HEK293 (cell line): ENCODE measurements at regions not wholly inside any gene's neighbourhood (a gene's known extent, or its start where the extent isn't known, plus 50 kb on each side); places are given as distances from the start of the nearest gene placed in this dataset.

Experiments used
- CTCF ChIA-PET: fragments of 350-600 bp; formaldehyde crosslinking; extraction: SDS; loops from one replicate; lab custom pipeline; 2021; ENCODE audit warnings: antibody characterized with exemption; lab: Yijun Ruan, JAX
- POLR2A ChIA-PET: fragments of 300-600 bp; formaldehyde crosslinking; extraction: SDS; loops from one replicate; lab custom pipeline; 2020; ENCODE audit warnings: antibody characterized with exemption, inconsistent platforms; lab: Yijun Ruan, JAX
- H3K27ac ChIP-seq: fragments of 200-500 bp; sonication (Bioruptor generic); 2 replicates; pipeline ENCODE4 v1.5.1; 2014; ENCODE audit warnings: low read depth, low read length, control low read depth, inconsistent platforms; ENCODE audit errors: extremely low read depth
- H3K36me3 ChIP-seq, 2 experiments: fragments of 200-500 bp in 1 of 2; sonication (Bioruptor generic) in 1 of 2; 1 replicate in 1 of 2; 2 replicates in 1 of 2; pipeline ENCODE4 v1.5.1; 2014 to 2017; ENCODE audit warnings: inconsistent platforms in 2 of 2, low read length in 2 of 2; ENCODE audit not compliant: control insufficient read depth in 2 of 2, insufficient read depth in 1 of 2
- H3K4me1 ChIP-seq: fragments of 200-500 bp; sonication (Bioruptor generic); 2 replicates; pipeline ENCODE4 v1.5.1; 2014; ENCODE audit warnings: mild to moderate bottlenecking, low read length, inconsistent platforms; ENCODE audit not compliant: control insufficient read depth, insufficient read depth
- H3K4me3 ChIP-seq: 2 replicates; pipeline ENCODE4 v1.5.1; 2011; ENCODE audit warnings: low read depth, mild to moderate bottlenecking, control low read depth, low read length, moderate library complexity
- H3K9me3 ChIP-seq: fragments of 200-500 bp; sonication (Bioruptor generic); 2 replicates; pipeline ENCODE4 v1.5.1; 2014; ENCODE audit warnings: low read depth, low read length, inconsistent platforms; ENCODE audit not compliant: control insufficient read depth, insufficient read depth
- GLI2 ChIP-seq: fragments of 450-650 bp; formaldehyde crosslinking; IDR thresholded peaks from 2 replicates; pipeline ENCODE4; 2017; ENCODE audit warnings: missing biosample characterization, missing genetic modification characterization, low read depth, borderline replicate concordance
- PBX3 ChIP-seq: sonication (generic); formaldehyde crosslinking; IDR thresholded peaks from 2 replicates; pipeline ENCODE4 v1.8.1; 2022; ENCODE audit warnings: mild to moderate bottlenecking, moderate library complexity, missing genetic modification reagents
- PRDM6 ChIP-seq: fragments of 450-650 bp; formaldehyde crosslinking; IDR thresholded peaks from 2 replicates; pipeline ENCODE4 v1.5.1; 2017; ENCODE audit warnings: missing biosample characterization, missing genetic modification characterization
- WT1 ChIP-seq: fragments of 450-650 bp; formaldehyde crosslinking; IDR thresholded peaks from 2 replicates; pipeline ENCODE4 v1.5.1; 2016; ENCODE audit warnings: missing biosample characterization, missing genetic modification characterization
- ZNF341 ChIP-seq: fragments of 450-650 bp; formaldehyde crosslinking; IDR thresholded peaks from 2 replicates; pipeline ENCODE4; 2016; ENCODE audit warnings: low read depth, missing biosample characterization, missing genetic modification characterization
- ZNF391 ChIP-seq: fragments of 450-650 bp; formaldehyde crosslinking; IDR thresholded peaks from 2 replicates; pipeline ENCODE4 v1.5.1; 2016; ENCODE audit warnings: low read depth, missing biosample characterization, missing genetic modification characterization, borderline replicate concordance
- ZNF394 ChIP-seq: fragments of 450-650 bp; formaldehyde crosslinking; IDR thresholded peaks from 2 replicates; pipeline ENCODE4 v1.5.1; 2016; ENCODE audit warnings: missing biosample characterization, missing genetic modification characterization, mild to moderate bottlenecking, moderate library complexity, borderline replicate concordance
- ZNF423 ChIP-seq: fragments of 450-650 bp; formaldehyde crosslinking; IDR thresholded peaks from 2 replicates; pipeline ENCODE4 v1.5.1; 2016; ENCODE audit warnings: missing biosample characterization, missing genetic modification characterization
- ZNF555 ChIP-seq: fragments of 450-650 bp; formaldehyde crosslinking; conservative IDR thresholded peaks from 2 replicates; pipeline ENCODE4 v1.5.1; 2017; ENCODE audit warnings: missing biosample characterization, mild to moderate bottlenecking, missing genetic modification characterization, inconsistent platforms
- ZNF561 ChIP-seq: fragments of 450-650 bp; IDR thresholded peaks from 2 replicates; pipeline ENCODE4 v1.5.1; 2018; ENCODE audit warnings: missing biosample characterization, missing genetic modification characterization, borderline replicate concordance
- ZNF571 ChIP-seq: fragments of 450-650 bp; formaldehyde crosslinking; IDR thresholded peaks from 2 replicates; pipeline ENCODE4 v1.5.0; 2017; ENCODE audit warnings: missing biosample characterization, missing genetic modification characterization
- ZNF600 ChIP-seq: fragments of 450-650 bp; formaldehyde crosslinking; IDR thresholded peaks from 2 replicates; pipeline ENCODE4 v1.5.1; 2016; ENCODE audit warnings: missing biosample characterization, missing genetic modification characterization
- ZNF610 ChIP-seq: fragments of 450-650 bp; formaldehyde crosslinking; IDR thresholded peaks from 2 replicates; pipeline ENCODE4 v1.5.1; 2016; ENCODE audit warnings: missing biosample characterization, missing genetic modification characterization, borderline replicate concordance
- ZNF626 ChIP-seq: fragments of 450-650 bp; sonication (Bioruptor Pico); formaldehyde crosslinking; IDR thresholded peaks from 2 replicates; pipeline ENCODE4 v1.5.1; 2018; ENCODE audit warnings: missing biosample characterization, missing genetic modification characterization, inconsistent platforms
- ZNF645 ChIP-seq: fragments of 450-650 bp; formaldehyde crosslinking; IDR thresholded peaks from 2 replicates; pipeline ENCODE4; 2016; ENCODE audit warnings: missing biosample characterization, missing genetic modification characterization
- ZNF670 ChIP-seq: fragments of 450-650 bp; formaldehyde crosslinking; IDR thresholded peaks from 2 replicates; pipeline ENCODE4 v1.5.1; 2016; ENCODE audit warnings: missing biosample characterization, missing genetic modification characterization, low read depth
- ZNF704 ChIP-seq: fragments of 450-650 bp; formaldehyde crosslinking; IDR thresholded peaks from 2 replicates; pipeline ENCODE4 v1.5.1; 2016; ENCODE audit warnings: missing biosample characterization, missing genetic modification characterization
- ZNF792 ChIP-seq: fragments of 450-650 bp; formaldehyde crosslinking; IDR thresholded peaks from 2 replicates; pipeline ENCODE4 v1.5.1; 2016; ENCODE audit warnings: missing biosample characterization, missing genetic modification characterization
- ZSCAN18 ChIP-seq: fragments of 450-650 bp; formaldehyde crosslinking; IDR thresholded peaks from 2 replicates; pipeline ENCODE4 v1.5.1; 2016; ENCODE audit warnings: missing biosample characterization, missing genetic modification characterization
- ZSCAN23 ChIP-seq: fragments of 450-650 bp; formaldehyde crosslinking; IDR thresholded peaks from 2 replicates; pipeline ENCODE4 v1.5.1; 2016; ENCODE audit warnings: missing biosample characterization, missing genetic modification characterization

- ChIA-PET POLR2A (no interaction called here), CTCF (no interaction called here)
- TF ChIP-seq PBX3 (CRISPR knock-in tag): no peak
- TF ChIP-seq ZNF341 (tag by site-specific recombination): no peak
- TF ChIP-seq ZNF600: no peak
- no peak for TF ChIP-seq ZNF394
- TF ChIP-seq PRDM6 (tag by site-specific recombination): no peak
- no peak for TF ChIP-seq ZNF423 (tag by site-specific recombination)
- TF ChIP-seq ZNF555: no peak
- TF ChIP-seq ZNF626 (tag by site-specific recombination): no peak
- no peak for TF ChIP-seq ZNF645 (tag by site-specific recombination)
- no peak for TF ChIP-seq ZNF670 (tag by site-specific recombination)
- no peak for TF ChIP-seq ZNF792 (tag by site-specific recombination)
- H3K4me1 ChIP-seq: no peaks in the 10 kb centered on the region
- no peak overlapping the region for H3K4me3 ChIP-seq
- H3K36me3 ChIP-seq: no peaks in the 10 kb centered on the region
- no peaks in the 10 kb centered on the region for H3K9me3 ChIP-seq
- H3K27ac ChIP-seq: no peak overlapping the region
Observed at GRCh38 chr4:35689870-35690269, 554.4 kb downstream of the ARAP2 start.

GRCh38 chr4:35690271-35690670, 554.0 kb downstream of the ARAP2 start:
- POLR2A ChIA-PET: no interaction called here
- TF ChIP-seq ZSCAN23: no peak
- no peak for TF ChIP-seq ZNF571 (tag by site-specific recombination)
- TF ChIP-seq ZNF561 (tag by site-specific recombination): no peak
- no peak for TF ChIP-seq ZSCAN18 (tag by site-specific recombination)
- no peak for TF ChIP-seq ZNF610 (tag by site-specific recombination)
- TF ChIP-seq ZNF391 (tag by site-specific recombination): no peak
- TF ChIP-seq, all 188 proteins: peak for 0
- H3K4me1 ChIP-seq: no peaks in the 10 kb centered on the region
- H3K27ac ChIP-seq: no peak overlapping the region
- CTCF ChIA-PET: no interaction called here
- no peaks in the 10 kb centered on the region for H3K36me3 ChIP-seq
- no peak overlapping the region for H3K4me3 ChIP-seq
- H3K9me3 ChIP-seq: no peaks in the 10 kb centered on the region

GRCh38 chr4:35695003-35695402, 549.3 kb downstream of the ARAP2 start:
- ChIA-PET POLR2A (no interaction called here), CTCF (interaction anchor here (0.6 kb wide), 1 partner anchor 15 kb away, joined by 3 read pairs; no protein-coding TSS in a partner anchor)
- H3K27ac ChIP-seq: no peak overlapping the region
- H3K4me1 ChIP-seq: no peaks in the 10 kb centered on the region
- no peak overlapping the region for H3K4me3 ChIP-seq
- H3K36me3 ChIP-seq: no peaks in the 10 kb centered on the region
- H3K9me3 ChIP-seq: no peaks in the 10 kb centered on the region
- TF ChIP-seq GLI2 (no peak), ZNF341 (tag by site-specific recombination) (no peak), ZNF704 (tag by site-specific recombination) (no peak), WT1 (tag by site-specific recombination) (no peak)
